ENCODE measurements at regions not wholly inside any gene's neighbourhood (a gene's known extent, or its start where the extent isn't known, plus 50 kb on each side); places are given as distances from the start of the nearest gene placed in this dataset.

GRCh38 chr9:135309763-135310125 lies 169.8 kb upstream of the PPP1R26 start:
- Mint-ChIP-seq H3K36me3 (ENCODE audit: low read depth) (no peaks in the 10 kb centered on the region), H3K27ac (no peak overlapping the region), H3K9me3 (peaks cover 12% of the 10 kb centered on the region), H3K4me1 (ENCODE audit: low read depth) (no peaks in the 10 kb centered on the region), H3K27me3 (ENCODE audit: low read depth) (peaks cover 7% of the 10 kb centered on the region), H3K4me3 (no peak overlapping the region)

GRCh38 chr9:135310134-135310533 lies 169.4 kb upstream of the PPP1R26 start:
- Mint-ChIP-seq H3K4me1 (ENCODE audit: low read depth) (no peaks in the 10 kb centered on the region), H3K27ac (no peak overlapping the region), H3K4me3 (no peak overlapping the region), H3K9me3 (peaks cover 12% of the 10 kb centered on the region), H3K27me3 (ENCODE audit: low read depth) (peaks cover 7% of the 10 kb centered on the region), H3K36me3 (ENCODE audit: low read depth) (no peaks in the 10 kb centered on the region)

GRCh38 chr9:135315572-135315971 lies 164.0 kb upstream of the PPP1R26 start:
- H3K27ac Mint-ChIP-seq, result no peak overlapping the region
- H3K9me3 Mint-ChIP-seq, result peaks cover 12% of the 10 kb centered on the region
- no peak overlapping the region for H3K4me3 Mint-ChIP-seq
- H3K36me3 Mint-ChIP-seq (ENCODE audit: low read depth), result no peaks in the 10 kb centered on the region
- peaks cover 3% of the 10 kb centered on the region for H3K27me3 Mint-ChIP-seq (ENCODE audit: low read depth)
- H3K4me1 Mint-ChIP-seq (ENCODE audit: low read depth), result no peaks in the 10 kb centered on the region

- Mint-ChIP-seq H3K4me1 (ENCODE audit: low read depth) (no peaks in the 10 kb centered on the region), H3K27ac (no peak overlapping the region), H3K36me3 (ENCODE audit: low read depth) (no peaks in the 10 kb centered on the region), H3K27me3 (ENCODE audit: low read depth) (no peaks in the 10 kb centered on the region), H3K4me3 (no peak overlapping the region), H3K9me3 (no peaks in the 10 kb centered on the region)
These were observed 159.3 kb upstream of the PPP1R26 start for GRCh38 chr9:135320331-135320730.

- Mint-ChIP-seq H3K9me3 (no peaks in the 10 kb centered on the region), H3K4me3 (no peak overlapping the region), H3K36me3 (ENCODE audit: low read depth) (no peaks in the 10 kb centered on the region), H3K27me3 (ENCODE audit: low read depth) (no peaks in the 10 kb centered on the region), H3K27ac (no peak overlapping the region), H3K4me1 (ENCODE audit: low read depth) (no peaks in the 10 kb centered on the region)
These were observed 158.6 kb upstream of the PPP1R26 start for GRCh38 chr9:135320943-135321342.

GRCh38 chr9:135321580-135321979 lies 158.0 kb upstream of the PPP1R26 start:
- H3K4me3 Mint-ChIP-seq, result no peak overlapping the region
- H3K27me3 Mint-ChIP-seq (ENCODE audit: low read depth), result no peaks in the 10 kb centered on the region
- H3K9me3 Mint-ChIP-seq, result no peaks in the 10 kb centered on the region
- H3K36me3 Mint-ChIP-seq (ENCODE audit: low read depth), result no peaks in the 10 kb centered on the region
- no peaks in the 10 kb centered on the region for H3K4me1 Mint-ChIP-seq (ENCODE audit: low read depth)
- H3K27ac Mint-ChIP-seq, result no peak overlapping the region

- Mint-ChIP-seq H3K36me3 (ENCODE audit: low read depth) (no peaks in the 10 kb centered on the region), H3K9me3 (no peaks in the 10 kb centered on the region), H3K4me1 (ENCODE audit: low read depth) (no peaks in the 10 kb centered on the region), H3K4me3 (no peak overlapping the region), H3K27ac (no peak overlapping the region), H3K27me3 (ENCODE audit: low read depth) (no peaks in the 10 kb centered on the region)
These were observed 155.3 kb upstream of the PPP1R26 start for GRCh38 chr9:135324329-135324728.

- H3K36me3 Mint-ChIP-seq (ENCODE audit: low read depth), result no peaks in the 10 kb centered on the region
- H3K27ac Mint-ChIP-seq, result no peak overlapping the region
- no peaks in the 10 kb centered on the region for H3K27me3 Mint-ChIP-seq (ENCODE audit: low read depth)
- no peaks in the 10 kb centered on the region for H3K9me3 Mint-ChIP-seq
- H3K4me1 Mint-ChIP-seq (ENCODE audit: low read depth), result no peaks in the 10 kb centered on the region
- H3K4me3 Mint-ChIP-seq, result no peak overlapping the region
These were observed 153.4 kb upstream of the PPP1R26 start for GRCh38 chr9:135326141-135326540.

- Mint-ChIP-seq H3K9me3 (no peaks in the 10 kb centered on the region), H3K27ac (no peak overlapping the region), H3K36me3 (ENCODE audit: low read depth) (no peaks in the 10 kb centered on the region), H3K27me3 (ENCODE audit: low read depth) (no peaks in the 10 kb centered on the region), H3K4me1 (ENCODE audit: low read depth) (no peaks in the 10 kb centered on the region), H3K4me3 (no peak overlapping the region)
These were observed 152.9 kb upstream of the PPP1R26 start for GRCh38 chr9:135326633-135327152.

GRCh38 chr9:135328485-135329417 lies 150.8 kb upstream of the PPP1R26 start:
- H3K4me3 Mint-ChIP-seq, result no peak overlapping the region
- H3K27me3 Mint-ChIP-seq (ENCODE audit: low read depth), result no peaks in the 10 kb centered on the region
- no peak overlapping the region for H3K27ac Mint-ChIP-seq
- no peaks in the 10 kb centered on the region for H3K4me1 Mint-ChIP-seq (ENCODE audit: low read depth)
- H3K36me3 Mint-ChIP-seq (ENCODE audit: low read depth), result no peaks in the 10 kb centered on the region
- no peaks in the 10 kb centered on the region for H3K9me3 Mint-ChIP-seq

GRCh38 chr9:135329571-135330306 lies 149.8 kb upstream of the PPP1R26 start:
- Mint-ChIP-seq H3K27ac (no peak overlapping the region), H3K4me3 (no peak overlapping the region), H3K4me1 (ENCODE audit: low read depth) (no peaks in the 10 kb centered on the region), H3K9me3 (no peaks in the 10 kb centered on the region), H3K36me3 (ENCODE audit: low read depth) (no peaks in the 10 kb centered on the region), H3K27me3 (ENCODE audit: low read depth) (no peaks in the 10 kb centered on the region)

GRCh38 chr9:135330307-135330631 lies 149.3 kb upstream of the PPP1R26 start:
- no peaks in the 10 kb centered on the region for H3K36me3 Mint-ChIP-seq (ENCODE audit: low read depth)
- H3K27ac Mint-ChIP-seq, result no peak overlapping the region
- no peaks in the 10 kb centered on the region for H3K9me3 Mint-ChIP-seq
- H3K27me3 Mint-ChIP-seq (ENCODE audit: low read depth), result no peaks in the 10 kb centered on the region
- H3K4me3 Mint-ChIP-seq, result no peak overlapping the region
- no peaks in the 10 kb centered on the region for H3K4me1 Mint-ChIP-seq (ENCODE audit: low read depth)

- Mint-ChIP-seq H3K4me3 (no peak overlapping the region), H3K9me3 (no peaks in the 10 kb centered on the region), H3K27ac (no peak overlapping the region), H3K27me3 (ENCODE audit: low read depth) (no peaks in the 10 kb centered on the region), H3K36me3 (ENCODE audit: low read depth) (no peaks in the 10 kb centered on the region), H3K4me1 (ENCODE audit: low read depth) (no peaks in the 10 kb centered on the region)
These were observed 148.6 kb upstream of the PPP1R26 start for GRCh38 chr9:135330685-135331590.

- Mint-ChIP-seq H3K4me3 (no peak overlapping the region), H3K27ac (no peak overlapping the region), H3K27me3 (ENCODE audit: low read depth) (no peaks in the 10 kb centered on the region), H3K4me1 (ENCODE audit: low read depth) (no peaks in the 10 kb centered on the region), H3K36me3 (ENCODE audit: low read depth) (no peaks in the 10 kb centered on the region), H3K9me3 (no peaks in the 10 kb centered on the region)
These were observed 147.1 kb upstream of the PPP1R26 start for GRCh38 chr9:135332516-135332915.

All from T-helper 1 cell treated with Interleukin-12 subunit alpha and Interleukin-12 subunit beta and Interleukin-4 antibody, amounts not matched to agents 30 μg/mL and 1 μg/mL, for 36 hours (primary cell).